Mesenchymal stem cell (in vitro differentiated cells and primary cell): ENCODE measurements at regions not wholly inside any gene's neighbourhood (a gene's known extent, or its start where the extent isn't known, plus 50 kb on each side); places are given as distances from the start of the nearest gene placed in this dataset.

ENCODE experiments used
- DNase-seq: peaks from one replicate; pipeline ENCODE4 v3.0.0-alpha.2; 2013
- H2AFZ ChIP-seq: one replicate; pipeline ENCODE4 v1.6.1; 2013; ENCODE audit warnings: low read depth, mild to moderate bottlenecking, control low read depth, inconsistent platforms, low read length, moderate library complexity
- H2AK5ac ChIP-seq: 2 replicates; pipeline ENCODE4 v1.6.1; 2013; ENCODE audit warnings: low read length, moderate library complexity, mild to moderate bottlenecking, inconsistent platforms; ENCODE audit not compliant: severe bottlenecking
- H2BK120ac ChIP-seq: one replicate; pipeline ENCODE4 v1.6.1; 2013; ENCODE audit warnings: low read depth, mild to moderate bottlenecking, inconsistent platforms, low read length, moderate library complexity
- H2BK12ac ChIP-seq, 2 experiments: one replicate each; pipeline ENCODE4 v1.6.1; 2013; ENCODE audit warnings: inconsistent platforms in 2 of 2, low read length in 2 of 2, mild to moderate bottlenecking in 2 of 2, moderate library complexity in 2 of 2, control low read depth in 1 of 2
- H2BK15ac ChIP-seq: one replicate; pipeline ENCODE4 v1.6.1; 2013; ENCODE audit warnings: mild to moderate bottlenecking, low read depth, inconsistent platforms; ENCODE audit not compliant: poor library complexity, severe bottlenecking
- H2BK5ac ChIP-seq: 2 replicates; pipeline ENCODE4 v1.6.1; 2013; ENCODE audit warnings: low read depth, mild to moderate bottlenecking, low read length, control low read depth, inconsistent platforms; ENCODE audit not compliant: poor library complexity, severe bottlenecking
- H3K14ac ChIP-seq, 2 experiments: one replicate each; pipeline ENCODE4 v1.6.1; 2013; ENCODE audit warnings: inconsistent platforms in 2 of 2, low read length in 2 of 2, control low read depth in 1 of 2, mild to moderate bottlenecking in 1 of 2, moderate library complexity in 1 of 2
- H3K18ac ChIP-seq, 2 experiments: one replicate each; pipeline ENCODE4 v1.6.1; 2013; ENCODE audit warnings: inconsistent platforms in 2 of 2, low read length in 2 of 2, control low read depth in 1 of 2, low read depth in 1 of 2, mild to moderate bottlenecking in 1 of 2
- H3K23ac ChIP-seq, 2 experiments: one replicate each; pipeline ENCODE4 v1.6.1; 2013; ENCODE audit warnings: inconsistent platforms in 2 of 2, low read length in 2 of 2, mild to moderate bottlenecking in 2 of 2, moderate library complexity in 2 of 2, control low read depth in 1 of 2
- H3K27ac ChIP-seq: 2 replicates; pipeline ENCODE4 v1.5.1; 2013; ENCODE audit warnings: mild to moderate bottlenecking, moderate library complexity, low read length, control low read depth, inconsistent platforms; ENCODE audit not compliant: poor library complexity, severe bottlenecking
- H3K27me3 ChIP-seq, 2 experiments: 2 replicates each; pipeline versions ENCODE4 v1.6.1 to v1.7.0; 2013; ENCODE audit warnings: low read length in 2 of 2, mild to moderate bottlenecking in 2 of 2, moderate library complexity in 2 of 2, control low read depth in 1 of 2, inconsistent platforms in 1 of 2; ENCODE audit not compliant: control insufficient read depth in 1 of 2, insufficient read depth in 1 of 2
- H3K36me3 ChIP-seq, 2 experiments: 2 replicates each; pipeline versions ENCODE4 v1.6.1 to v1.7.0; 2013; ENCODE audit warnings: low read length in 2 of 2, control low read depth in 1 of 2, inconsistent platforms in 1 of 2, low read depth in 1 of 2, mild to moderate bottlenecking in 1 of 2; ENCODE audit not compliant: insufficient read depth in 2 of 2, control insufficient read depth in 1 of 2
- H3K4ac ChIP-seq, 2 experiments: one replicate each; pipeline ENCODE4 v1.6.1; 2013; ENCODE audit warnings: inconsistent platforms in 2 of 2, low read length in 2 of 2, mild to moderate bottlenecking in 2 of 2, moderate library complexity in 2 of 2, control low read depth in 1 of 2, low read depth in 1 of 2
- H3K4me1 ChIP-seq: 2 replicates; pipeline ENCODE4 v1.6.1; 2013; ENCODE audit warnings: low read depth, low read length, control low read depth; ENCODE audit not compliant: control insufficient read depth, insufficient read depth
- H3K4me2 ChIP-seq: 2 replicates; pipeline ENCODE4 v1.6.1; 2013; ENCODE audit warnings: low read length, mild to moderate bottlenecking, inconsistent platforms; ENCODE audit not compliant: poor library complexity, severe bottlenecking
- H3K4me3 ChIP-seq, 2 experiments: 2 replicates each; pipeline versions ENCODE4 v1.5.1 to v1.7.0; 2013; ENCODE audit warnings: low read length in 2 of 2, mild to moderate bottlenecking in 2 of 2, control low read depth in 1 of 2, low read depth in 1 of 2; ENCODE audit not compliant: insufficient read depth in 1 of 2
- H3K79me1 ChIP-seq: replicated peaks from 2 replicates; pipeline ENCODE4 v1.6.1; 2013; ENCODE audit warnings: mild to moderate bottlenecking, control low read depth, low read length, inconsistent platforms; ENCODE audit not compliant: poor library complexity, severe bottlenecking
- H3K9ac ChIP-seq: 2 replicates; pipeline ENCODE4 v1.7.0; 2013; ENCODE audit warnings: mild to moderate bottlenecking, low read length, moderate library complexity
- H3K9me3 ChIP-seq: 2 replicates; pipeline ENCODE4 v1.7.0; 2013; ENCODE audit warnings: mild to moderate bottlenecking, low read length; ENCODE audit not compliant: control insufficient read depth
- H4K8ac ChIP-seq: one replicate; pipeline ENCODE4 v1.6.1; 2013; ENCODE audit warnings: inconsistent platforms, mild to moderate bottlenecking, low read length, moderate library complexity
- H4K91ac ChIP-seq: one replicate; pipeline ENCODE4 v1.6.1; 2013; ENCODE audit warnings: mild to moderate bottlenecking, low read length, inconsistent platforms
- WGBS: methylation state at CpG from one replicate; pipeline ENCODE4 v1.1.7; 2013; ENCODE audit warnings: mixed read lengths; 5-methylcytosine and 5-hydroxymethylcytosine counted together

DNA sequence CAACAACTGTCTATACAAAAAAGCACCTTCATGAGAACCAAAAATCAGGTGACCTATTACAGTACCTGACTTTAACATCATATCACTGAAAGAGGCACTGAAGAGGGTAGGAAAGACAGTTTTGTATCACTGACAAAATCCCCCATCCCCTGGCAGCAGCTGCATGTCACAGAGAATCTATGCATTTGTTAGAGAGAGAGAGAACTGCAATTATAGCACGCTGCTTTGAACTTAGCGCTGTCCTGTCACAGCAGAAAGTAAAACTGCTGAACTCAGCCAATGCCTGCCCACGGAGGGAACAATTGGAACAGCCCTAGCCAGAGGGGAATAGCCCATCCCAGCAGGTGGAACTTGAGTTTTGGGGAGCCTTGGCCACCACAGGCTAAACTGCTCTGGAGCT is 75.1 kb upstream of the NOL4 start:
- Histone ChIP-seq H2AK5ac (no peak overlapping the region), H3K18ac (no peak overlapping the region), H3K9me3 (no peaks in the 10 kb centered on the region), H3K27me3 (no peaks in the 10 kb centered on the region), H2BK5ac (no peak overlapping the region), H2BK15ac (no peak overlapping the region), H3K23ac (no peak overlapping the region), H2AFZ (no peak overlapping the region), H3K27ac (no peak overlapping the region), H2BK12ac (no peak overlapping the region), H3K36me3 (no peaks in the 10 kb centered on the region), H4K8ac (no peak overlapping the region), H3K14ac (no peak overlapping the region), H4K91ac (no peak overlapping the region), H3K4me3 (no peak overlapping the region), H3K9ac (no peak overlapping the region), H3K4me1 (no peaks in the 10 kb centered on the region), H3K4me2 (no peak overlapping the region), H3K4ac (no peak overlapping the region), H2BK120ac (no peak overlapping the region), H3K79me1 (no peaks in the 10 kb centered on the region)
- no peak for DNase-seq
- 73% methylated on average over 3 of the region's 3 CpGs for WGBS

GRCh38 chr18:34311468-34311867 is 86.8 kb upstream of the NOL4 start:
- Histone ChIP-seq H3K4ac (no peak overlapping the region), H4K8ac (no peak overlapping the region), H2AK5ac (no peak overlapping the region), H2BK15ac (no peak overlapping the region), H3K9ac (no peak overlapping the region), H3K4me1 (no peaks in the 10 kb centered on the region), H3K4me2 (no peak overlapping the region), H3K36me3 (no peaks in the 10 kb centered on the region), H3K79me1 (no peaks in the 10 kb centered on the region), H3K9me3 (no peaks in the 10 kb centered on the region), H2BK12ac (no peak overlapping the region), H3K23ac (no peak overlapping the region), H3K27me3 (peaks cover 0 to 15% of the 10 kb centered on the region in 2 experiments), H3K27ac (no peak overlapping the region), H3K4me3 (no peak overlapping the region), H2BK120ac (no peak overlapping the region), H2BK5ac (no peak overlapping the region), H2AFZ (no peak overlapping the region), H4K91ac (no peak overlapping the region), H3K14ac (no peak overlapping the region), H3K18ac (no peak overlapping the region)
- no peak for DNase-seq
- no CpG with 5 or more reads among the region's 1 CpG for WGBS

DNA sequence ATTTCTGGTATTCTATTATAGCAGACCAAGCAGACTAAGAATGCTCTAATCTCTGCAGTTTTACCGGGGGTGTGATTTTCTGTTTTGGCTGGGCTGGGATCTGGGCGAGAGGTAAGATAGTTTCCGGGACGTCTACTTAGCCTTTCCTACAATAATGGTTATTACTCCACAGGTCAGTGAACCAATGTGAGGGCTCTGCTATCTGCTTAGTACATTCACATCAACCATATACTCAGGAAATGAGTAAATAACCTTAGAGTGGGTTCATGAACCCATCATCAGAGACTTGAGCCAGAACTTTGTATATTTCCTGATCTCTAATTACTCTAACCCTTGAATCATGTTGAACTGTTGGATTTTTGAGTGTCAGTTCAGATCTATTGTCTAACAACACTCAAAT is 90.1 kb upstream of the NOL4 start:
- H2BK12ac ChIP-seq = no peak overlapping the region
- H3K23ac ChIP-seq = no peak overlapping the region
- no peaks in the 10 kb centered on the region for H3K9me3 ChIP-seq
- no peak for DNase-seq
- no peak overlapping the region for H2BK15ac ChIP-seq
- H4K91ac ChIP-seq = no peak overlapping the region
- H3K4me2 ChIP-seq = no peak overlapping the region
- H3K4ac ChIP-seq = no peak overlapping the region
- H2BK120ac ChIP-seq = no peak overlapping the region
- H3K27ac ChIP-seq = no peak overlapping the region
- H3K9ac ChIP-seq = no peak overlapping the region
- no peak overlapping the region for H3K4me3 ChIP-seq
- H3K27me3 ChIP-seq = peaks cover 0 to 18% of the 10 kb centered on the region in 2 experiments
- 100% methylated on average over 2 of the region's 4 CpGs for WGBS
- H3K18ac ChIP-seq = no peak overlapping the region
- H3K4me1 ChIP-seq = no peaks in the 10 kb centered on the region
- no peaks in the 10 kb centered on the region for H3K79me1 ChIP-seq
- no peaks in the 10 kb centered on the region for H3K36me3 ChIP-seq
- H2BK5ac ChIP-seq = no peak overlapping the region
- no peak overlapping the region for H3K14ac ChIP-seq
- H4K8ac ChIP-seq = no peak overlapping the region
- no peak overlapping the region for H2AK5ac ChIP-seq
- no peak overlapping the region for H2AFZ ChIP-seq

GRCh38 chr18:34315591-34316352 is 91.1 kb upstream of the NOL4 start:
- H3K27ac ChIP-seq = no peak overlapping the region
- H3K36me3 ChIP-seq = no peaks in the 10 kb centered on the region
- peaks cover 0 to 18% of the 10 kb centered on the region in 2 experiments for H3K27me3 ChIP-seq
- no peak overlapping the region for H2BK5ac ChIP-seq
- H4K8ac ChIP-seq = no peak overlapping the region
- WGBS = 82% methylated on average over 4 of the region's 6 CpGs
- H3K4ac ChIP-seq = no peak overlapping the region
- no peaks in the 10 kb centered on the region for H3K4me1 ChIP-seq
- no peak overlapping the region for H3K4me2 ChIP-seq
- no peak overlapping the region for H3K14ac ChIP-seq
- H2AK5ac ChIP-seq = no peak overlapping the region
- no peak overlapping the region for H3K18ac ChIP-seq
- no peaks in the 10 kb centered on the region for H3K79me1 ChIP-seq
- no peak overlapping the region for H3K4me3 ChIP-seq
- no peak overlapping the region for H2BK12ac ChIP-seq
- no peak overlapping the region for H3K9ac ChIP-seq
- DNase-seq = no peak
- H4K91ac ChIP-seq = no peak overlapping the region
- H2BK120ac ChIP-seq = no peak overlapping the region
- H2AFZ ChIP-seq = no peak overlapping the region
- no peak overlapping the region for H2BK15ac ChIP-seq
- no peaks in the 10 kb centered on the region for H3K9me3 ChIP-seq
- H3K23ac ChIP-seq = no peak overlapping the region
